Tibial nerve (tissue), 4 donors: ENCODE measurements at regions not wholly inside any gene's neighbourhood (a gene's known extent, or its start where the extent isn't known, plus 50 kb on each side); places are given as distances from the start of the nearest gene placed in this dataset.
A peak's percentile ranks its signal among the peaks of the same experiment; 100 is the strongest.

ENCODE experiments used
- CTCF ChIP-seq, 5 experiments: fragments of 200-600 bp in 3 of 5; fragments of 450-650 bp in 2 of 5; sonication (generic) in 3 of 5; IDR thresholded peaks; one replicate each; pipeline ENCODE4 v1.5.1; 2016 to 2019; ENCODE audit warnings: antibody characterized with exemption in 5 of 5, mild to moderate bottlenecking in 3 of 5, moderate library complexity in 2 of 5
- EP300 ChIP-seq, 2 donors: sonication (generic); formaldehyde crosslinking; IDR thresholded peaks; one replicate each; pipeline ENCODE4 v1.6.1; 2017; ENCODE audit warnings: antibody characterized with exemption in 2 of 2, mild to moderate bottlenecking in 1 of 2
- POLR2A ChIP-seq, 2 donors: fragments of 450-650 bp; IDR thresholded peaks; one replicate each; pipeline ENCODE4 v1.6.1; 2017; ENCODE audit warnings: antibody characterized with exemption in 2 of 2, mild to moderate bottlenecking in 2 of 2, moderate library complexity in 2 of 2

GRCh38 chr9:109939698-109940342, 159.8 kb downstream of the PALM2AKAP2 start:
- TF ChIP-seq POLR2A (IDR thresholded peaks at IDR 0.05) (no peak), CTCF (IDR thresholded peaks at IDR 0.05) (no peak), EP300 (IDR thresholded peaks at IDR 0.05) (peak in 1 of 2 donors; percentile 12)
